Endometrium (tissue), 2 donors: ENCODE measurements at regions not wholly inside any gene's neighbourhood (a gene's known extent, or its start where the extent isn't known, plus 50 kb on each side); places are given as distances from the start of the nearest gene placed in this dataset.

Source experiments
- FAIRE-seq: peaks from 2 replicates; lab custom pipeline; 2012; peaks lifted over from hg19 to GRCh38; lab: Jason Lieb, UNC
- donor health status: control.
- donor health status: control.

DNA sequence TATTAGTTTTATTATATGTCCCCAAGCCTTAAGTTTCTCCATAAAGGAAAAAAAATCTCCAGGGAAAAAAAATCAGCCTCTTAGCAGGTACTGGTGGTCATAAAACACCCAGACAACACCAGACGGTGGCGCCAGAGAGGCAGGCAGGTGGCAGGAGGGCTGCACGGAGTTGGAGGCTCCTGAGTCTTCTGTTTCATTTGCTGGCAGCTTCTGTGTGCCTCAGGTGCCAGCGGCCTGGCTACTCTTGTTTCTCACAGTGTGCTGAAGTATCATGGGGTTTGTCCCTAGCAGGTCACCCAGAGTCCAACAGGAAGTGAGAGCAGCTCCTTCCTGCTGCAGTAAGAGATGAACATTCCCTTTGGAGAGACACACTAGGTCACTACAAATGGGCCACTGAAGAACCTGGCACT is 123.3 kb upstream of the GADD45A start:
- FAIRE-seq: no peak

DNA sequence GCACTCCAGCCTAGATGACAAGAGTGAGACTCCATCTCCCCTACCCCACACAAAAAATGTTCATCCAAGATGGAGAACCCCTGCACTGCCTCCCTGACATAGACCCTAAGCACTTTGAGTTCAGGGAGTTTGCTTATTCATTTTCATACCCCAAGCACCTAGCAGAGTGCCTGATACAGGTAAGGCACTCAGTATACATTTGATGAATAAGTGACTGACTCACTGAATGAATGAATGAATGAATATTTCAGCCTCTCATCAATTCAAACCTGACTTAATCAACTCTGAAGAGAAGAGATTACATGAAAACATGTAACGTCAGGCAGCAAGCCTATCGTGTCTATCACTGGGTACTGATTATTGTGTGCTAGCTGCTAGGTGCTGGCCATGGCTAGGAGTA is 121.3 kb upstream of the GADD45A start:
- no peak for FAIRE-seq

DNA sequence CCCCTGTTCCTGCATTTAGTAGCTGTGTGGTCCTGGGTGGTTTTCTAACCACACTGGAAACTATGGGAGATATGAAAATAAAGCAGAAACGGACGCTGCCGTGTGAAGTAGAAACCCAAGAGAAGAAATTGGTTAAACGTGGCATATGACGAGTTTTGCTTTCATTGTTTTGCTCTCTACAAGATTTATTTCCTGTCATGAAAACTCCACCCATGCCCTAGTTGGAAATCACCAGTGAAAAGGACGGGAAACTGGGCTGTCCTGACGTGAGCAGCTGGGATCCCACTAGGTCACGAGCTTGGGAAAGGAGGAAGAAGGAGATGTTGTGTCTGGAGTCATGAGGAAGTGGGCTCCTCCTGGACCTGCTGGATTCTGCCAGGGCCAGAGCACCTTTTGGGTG is 120.8 kb upstream of the GADD45A start:
- no peak for FAIRE-seq

DNA sequence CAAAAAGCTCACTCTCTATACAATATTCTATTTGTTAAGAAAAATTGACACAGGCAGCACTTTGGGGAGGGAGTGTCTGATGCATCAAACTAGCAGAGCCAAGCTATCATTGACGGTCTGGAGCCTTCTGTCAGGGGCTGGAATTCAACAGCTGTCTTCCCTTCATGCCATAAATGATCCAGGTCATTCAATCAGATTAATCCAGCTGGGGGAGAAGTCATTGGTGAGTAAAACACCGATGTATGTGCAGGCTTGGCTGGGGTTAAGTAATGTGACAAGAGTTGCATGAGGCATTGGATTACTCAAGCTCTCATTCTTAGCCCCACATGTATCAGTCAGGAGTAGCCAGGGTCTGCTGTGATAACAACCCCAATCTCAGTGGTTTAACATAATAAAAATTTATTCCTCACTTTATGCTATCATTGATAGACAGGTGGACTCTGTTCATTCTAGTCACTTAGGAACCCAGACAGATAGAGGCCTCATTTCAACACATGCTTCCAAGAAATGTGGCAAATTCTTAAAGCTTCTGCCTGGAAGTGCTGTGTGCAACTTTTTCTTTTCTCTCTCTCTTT is 118.1 kb upstream of the GADD45A start:
- no peak for FAIRE-seq

DNA sequence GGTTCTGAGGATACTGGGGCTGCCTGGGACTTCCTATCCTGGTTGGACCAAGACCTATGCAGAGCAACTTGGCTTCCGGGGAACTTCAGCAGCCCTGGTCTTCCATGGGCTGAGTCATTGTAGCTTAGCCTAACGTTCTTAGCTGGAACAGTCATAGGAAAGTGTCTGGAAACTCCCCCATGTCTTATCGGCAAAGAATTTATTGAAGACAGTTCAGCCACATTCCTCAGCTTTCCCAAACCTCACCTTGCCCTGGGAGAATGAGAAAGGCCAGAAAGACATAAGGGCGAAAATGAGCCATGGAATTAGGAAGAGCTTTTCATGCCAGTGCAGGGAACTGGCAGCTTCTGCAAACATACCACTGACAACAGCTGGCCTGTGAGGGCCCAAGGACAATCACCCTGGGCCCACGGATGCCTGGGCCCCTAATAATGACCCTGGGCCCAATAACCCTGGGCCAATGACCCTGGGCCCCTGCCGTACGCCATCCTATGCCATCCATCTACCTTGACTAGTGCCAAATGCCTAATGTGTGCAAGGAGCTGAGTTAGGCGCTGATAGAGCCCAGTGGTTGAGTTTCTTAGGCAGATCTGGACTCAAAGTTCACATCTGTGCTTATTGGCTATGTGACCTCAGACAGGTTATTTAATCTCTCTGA is 114.4 kb upstream of the GADD45A start:
- FAIRE-seq: no peak

DNA sequence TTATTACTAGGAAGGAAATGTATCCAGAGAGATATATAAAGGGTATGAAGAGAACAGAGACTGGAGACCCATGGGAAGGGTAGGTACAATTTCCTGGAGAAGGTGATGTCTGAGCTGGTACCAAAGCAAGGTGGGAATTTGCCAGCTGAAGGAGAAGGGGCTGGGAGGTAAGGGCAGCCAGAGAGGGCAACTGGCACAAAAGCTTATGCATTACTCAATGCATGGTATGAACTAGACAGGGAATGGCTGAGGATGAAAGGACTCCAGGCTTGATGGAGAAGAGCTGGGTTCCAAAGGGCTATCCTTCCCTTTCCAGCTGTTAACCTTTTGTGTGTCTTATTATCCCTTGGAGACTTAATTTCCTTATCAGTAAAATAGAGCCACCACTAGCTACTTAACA is 113.6 kb upstream of the GADD45A start:
- no peak for FAIRE-seq

DNA sequence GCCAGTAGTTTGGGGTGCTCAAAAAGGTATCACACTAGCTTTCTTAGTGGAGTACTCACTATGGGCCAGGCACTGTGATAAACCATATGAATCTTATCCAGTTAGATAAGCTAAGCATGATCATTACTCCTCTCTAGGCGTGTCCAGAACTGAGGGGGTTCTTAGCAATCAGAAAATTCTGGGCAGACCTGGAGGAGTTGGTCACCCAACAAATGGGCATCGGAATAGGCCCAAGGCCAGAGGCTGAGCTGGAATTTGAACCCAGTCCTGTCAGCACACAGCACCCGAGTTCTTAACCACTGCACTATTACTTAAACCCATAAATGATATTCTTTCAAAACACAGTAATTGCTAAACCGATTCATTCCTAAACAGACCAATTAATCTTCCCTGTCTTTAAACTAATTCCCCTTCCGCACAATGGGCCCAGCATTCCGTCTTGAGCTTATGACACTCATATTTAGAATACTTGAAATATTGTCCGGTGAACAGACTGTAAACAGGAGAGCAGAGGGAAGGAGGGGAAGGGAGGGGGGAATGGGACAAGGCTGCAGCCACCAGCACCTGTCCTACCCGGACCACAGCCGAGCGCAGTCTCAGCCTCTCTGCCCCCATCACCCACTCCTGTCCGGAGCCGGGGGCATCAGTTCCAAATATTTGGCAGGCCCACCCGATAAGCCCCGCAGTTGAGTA is 113.0 kb upstream of the GADD45A start:
- no peak for FAIRE-seq

DNA sequence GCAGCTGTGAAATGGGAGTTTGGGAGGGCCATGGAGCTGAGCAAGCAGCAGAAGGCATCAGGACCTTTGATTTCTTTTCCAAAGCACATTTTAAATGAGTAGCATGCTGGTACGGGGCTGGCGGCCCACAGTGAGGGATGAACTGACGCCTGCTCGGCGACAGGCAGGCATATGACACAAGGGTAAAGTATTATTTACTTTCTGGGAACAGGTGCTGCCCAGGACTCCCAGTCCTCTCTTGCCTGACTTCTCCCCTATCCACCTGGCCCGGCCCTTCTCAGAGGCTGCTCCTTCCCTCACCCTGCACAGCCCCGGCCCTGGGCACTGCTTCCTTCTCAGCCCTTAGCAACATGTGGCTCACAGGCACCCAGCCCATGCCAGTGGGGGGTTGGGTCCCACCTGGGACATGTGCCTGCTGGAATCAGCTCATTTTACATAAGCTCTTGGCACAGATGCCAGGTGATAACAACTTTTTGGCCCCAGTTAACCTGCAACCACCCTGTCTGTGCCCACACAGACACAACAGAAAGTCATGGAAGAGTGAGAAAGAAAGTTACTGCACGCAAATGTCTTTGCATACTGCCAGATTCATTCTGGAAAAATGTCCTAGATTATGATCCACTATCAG is 112.3 kb upstream of the GADD45A start:
- no peak for FAIRE-seq

DNA sequence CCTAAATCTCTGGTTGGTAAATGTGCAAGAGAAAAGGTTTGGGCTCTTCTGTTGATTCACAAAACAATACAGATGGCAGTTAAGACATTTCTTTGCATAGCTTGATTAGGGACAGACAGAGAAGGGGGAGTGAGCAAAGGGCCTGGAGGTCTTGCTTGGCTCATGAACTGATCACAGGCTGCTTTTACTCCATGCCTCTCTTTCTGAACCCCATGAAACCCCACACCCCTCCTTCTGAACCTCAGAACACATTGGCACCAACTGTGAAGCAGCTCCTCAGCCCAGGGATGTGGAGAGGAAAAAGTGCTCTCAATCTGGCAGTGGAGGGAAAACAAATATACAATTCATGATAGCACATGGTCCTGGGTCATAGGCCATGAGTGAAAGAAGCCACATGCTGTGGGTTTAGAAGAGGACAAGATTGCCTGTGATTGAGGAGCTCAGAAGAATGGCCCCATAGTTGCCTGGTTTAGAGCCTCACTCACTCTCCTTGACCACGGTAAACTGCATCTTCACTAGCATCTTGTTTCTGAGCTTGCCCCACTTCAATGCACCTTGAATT is 111.6 kb upstream of the GADD45A start:
- FAIRE-seq: no peak

DNA sequence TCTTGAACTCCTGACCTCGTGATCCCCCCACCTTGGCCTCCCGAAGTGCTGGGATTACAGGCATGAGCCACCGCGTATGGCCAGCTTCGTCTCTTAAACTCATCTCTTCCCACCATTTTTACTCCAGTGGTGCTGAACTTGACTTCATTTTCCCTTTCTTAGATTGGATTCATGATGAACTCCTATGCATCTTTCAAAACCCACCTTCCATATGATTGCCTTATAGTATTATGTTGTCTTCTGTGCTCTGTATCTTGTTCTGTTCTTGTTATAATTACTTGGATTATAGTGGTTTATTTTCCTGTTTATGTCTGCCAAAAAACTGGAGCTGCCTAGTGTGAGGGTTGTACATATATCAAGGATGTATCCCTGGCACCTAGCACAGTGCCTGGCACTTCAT is 110.8 kb upstream of the GADD45A start:
- no peak for FAIRE-seq

DNA sequence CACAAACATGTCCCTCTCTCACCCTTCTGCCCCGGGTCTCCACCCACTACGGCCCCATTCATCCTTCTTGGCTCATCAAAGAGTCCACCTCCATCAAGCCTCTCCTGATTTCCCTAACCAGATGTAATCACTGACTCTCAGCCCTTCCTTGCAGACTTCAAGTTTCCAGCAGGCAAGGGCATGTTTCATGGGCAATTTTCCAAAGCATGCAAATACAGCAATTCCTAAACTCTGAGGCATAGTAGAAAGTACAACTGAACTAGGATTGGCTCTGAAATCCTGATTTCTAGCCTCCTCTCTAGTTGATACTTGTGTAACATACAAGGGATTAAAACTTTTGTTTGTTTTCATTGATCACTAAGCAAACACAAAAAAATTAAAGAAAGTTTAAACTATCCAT is 109.1 kb upstream of the GADD45A start:
- FAIRE-seq: no peak

DNA sequence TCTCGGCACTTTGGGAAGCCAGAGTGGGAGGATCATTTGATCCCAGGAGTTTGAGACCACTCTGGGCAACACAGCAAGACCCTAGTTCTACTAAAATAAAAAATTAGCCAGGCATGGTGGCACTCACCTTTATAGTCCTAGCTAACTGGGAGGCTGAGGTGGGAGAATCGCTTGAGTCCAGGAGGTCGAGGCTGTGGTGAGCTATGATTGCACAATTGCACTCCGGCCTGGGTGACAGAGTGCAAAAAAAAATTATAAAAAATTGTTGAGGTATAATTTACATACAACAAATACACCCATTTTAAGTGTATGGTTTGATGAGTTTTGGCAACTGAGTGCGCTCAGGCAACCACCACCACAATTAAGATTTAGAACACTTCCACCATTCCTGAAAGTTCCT is 108.5 kb upstream of the GADD45A start:
- FAIRE-seq: no peak

DNA sequence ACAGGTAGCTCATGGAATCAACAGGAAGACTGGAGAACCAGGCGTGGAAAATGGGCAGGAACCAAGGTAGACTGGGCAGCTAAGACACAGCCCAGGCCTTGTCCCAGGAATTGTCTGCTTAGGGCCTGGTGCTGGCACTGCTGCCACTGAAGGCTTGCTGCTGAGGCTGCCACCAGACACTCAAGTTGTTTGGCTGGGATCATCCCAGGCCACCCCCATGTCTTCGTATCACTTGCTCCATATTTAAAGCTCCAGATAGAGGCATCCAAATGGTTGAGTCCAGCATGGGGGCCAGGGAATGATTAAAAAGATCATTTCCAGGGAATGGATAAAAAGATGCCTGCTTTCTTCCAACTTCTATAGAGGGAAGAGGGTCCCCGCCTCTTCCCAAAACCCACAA is 107.4 kb upstream of the GADD45A start:
- no peak for FAIRE-seq

DNA sequence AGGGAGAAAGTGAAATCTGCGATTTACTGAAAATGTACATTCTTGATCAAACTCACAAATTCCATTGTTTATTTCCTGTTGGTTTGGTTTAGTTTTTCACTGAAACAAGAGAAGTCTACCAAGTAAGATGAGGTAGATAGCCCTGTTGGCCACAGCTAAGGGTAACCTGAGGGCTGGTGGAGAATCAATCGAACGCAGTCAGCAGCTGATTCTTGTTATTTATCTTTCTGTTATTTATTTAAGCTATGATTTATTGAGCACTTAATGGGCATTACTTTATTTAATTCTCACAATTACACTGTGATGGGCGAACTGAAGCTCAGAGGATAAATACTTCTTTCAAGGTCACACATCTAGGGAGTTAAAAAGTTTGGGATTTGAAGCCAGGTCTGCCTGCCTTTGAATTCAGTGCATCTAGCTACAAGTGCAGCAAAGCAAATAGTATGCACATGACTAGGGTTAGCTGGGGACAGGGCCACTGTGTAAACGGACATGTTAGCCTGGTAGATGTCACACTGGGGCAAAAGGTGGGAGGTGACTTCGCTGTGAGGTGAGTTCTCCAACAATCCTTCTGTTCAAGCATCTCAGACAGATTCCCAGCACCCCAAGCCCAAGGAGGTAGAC is 106.5 kb upstream of the GADD45A start:
- FAIRE-seq: no peak

DNA sequence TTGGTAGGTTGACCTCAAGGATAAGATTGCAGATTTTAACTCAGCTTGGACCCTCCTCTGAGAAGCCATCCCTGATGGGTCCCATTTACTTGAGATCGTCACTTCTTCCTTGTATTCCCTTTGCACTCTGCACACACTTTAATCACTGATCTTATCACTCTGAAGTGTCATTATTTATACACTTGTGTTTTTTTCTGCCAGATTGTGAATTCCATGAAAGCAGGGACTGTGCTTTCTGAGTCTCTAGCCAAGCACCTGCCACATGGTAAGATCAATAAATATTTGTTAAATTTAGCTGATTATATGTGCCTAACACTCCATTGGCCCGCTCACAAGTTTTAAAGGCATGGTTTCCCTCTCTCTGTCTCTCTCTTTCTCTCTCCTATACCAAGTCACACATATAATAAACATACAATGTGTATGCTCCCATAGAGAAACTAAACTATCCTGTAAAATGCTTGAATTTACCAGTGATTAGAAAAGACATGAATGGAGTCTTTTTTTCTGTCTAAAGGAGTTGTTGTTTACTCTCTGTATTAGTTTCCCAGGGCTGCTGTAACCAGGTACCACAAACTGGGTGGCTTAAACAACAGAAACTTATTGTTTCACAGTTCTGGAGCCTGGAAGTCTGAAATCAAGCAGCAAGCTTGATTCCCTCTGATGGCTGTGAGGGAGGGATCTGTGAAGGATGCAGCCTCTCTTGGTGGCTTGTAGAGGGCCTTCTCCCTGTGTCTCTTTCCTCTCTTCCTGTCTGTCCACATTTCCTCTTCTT is 105.2 kb upstream of the GADD45A start:
- no peak for FAIRE-seq

DNA sequence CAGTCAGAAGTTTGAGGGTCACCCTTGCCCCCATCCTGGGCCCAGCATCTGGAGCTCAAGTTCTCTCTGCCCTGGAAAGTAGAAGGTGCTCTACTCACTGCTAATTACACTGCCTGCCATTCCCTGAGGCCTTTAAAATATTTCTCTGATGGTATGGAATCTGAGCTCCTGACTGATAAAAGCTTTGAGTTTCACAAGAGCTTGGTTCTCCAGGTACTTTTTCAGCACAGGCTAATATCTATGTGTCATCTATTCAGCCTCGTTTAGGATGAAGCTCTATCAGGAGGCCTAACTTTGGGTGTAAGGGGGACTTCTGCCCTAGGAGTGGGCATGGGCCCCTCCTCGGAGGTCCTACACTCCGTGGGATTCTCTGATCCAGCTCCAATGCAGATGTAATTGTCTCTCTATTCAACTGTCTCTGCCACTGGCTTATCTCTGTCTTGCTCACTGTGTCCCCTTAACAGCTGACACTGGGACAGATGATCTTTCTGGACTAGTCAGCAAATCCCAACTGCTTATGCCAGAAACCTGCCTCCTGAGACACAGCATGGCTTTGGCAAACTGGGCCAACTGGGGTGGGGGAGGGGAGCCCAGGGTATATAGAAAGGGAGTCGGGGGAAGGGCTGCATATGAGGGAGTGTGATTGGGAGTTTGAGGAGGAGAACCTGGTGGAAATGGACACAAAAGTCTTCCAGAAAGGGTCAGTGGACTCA is 104.2 kb upstream of the GADD45A start:
- FAIRE-seq: no peak

DNA sequence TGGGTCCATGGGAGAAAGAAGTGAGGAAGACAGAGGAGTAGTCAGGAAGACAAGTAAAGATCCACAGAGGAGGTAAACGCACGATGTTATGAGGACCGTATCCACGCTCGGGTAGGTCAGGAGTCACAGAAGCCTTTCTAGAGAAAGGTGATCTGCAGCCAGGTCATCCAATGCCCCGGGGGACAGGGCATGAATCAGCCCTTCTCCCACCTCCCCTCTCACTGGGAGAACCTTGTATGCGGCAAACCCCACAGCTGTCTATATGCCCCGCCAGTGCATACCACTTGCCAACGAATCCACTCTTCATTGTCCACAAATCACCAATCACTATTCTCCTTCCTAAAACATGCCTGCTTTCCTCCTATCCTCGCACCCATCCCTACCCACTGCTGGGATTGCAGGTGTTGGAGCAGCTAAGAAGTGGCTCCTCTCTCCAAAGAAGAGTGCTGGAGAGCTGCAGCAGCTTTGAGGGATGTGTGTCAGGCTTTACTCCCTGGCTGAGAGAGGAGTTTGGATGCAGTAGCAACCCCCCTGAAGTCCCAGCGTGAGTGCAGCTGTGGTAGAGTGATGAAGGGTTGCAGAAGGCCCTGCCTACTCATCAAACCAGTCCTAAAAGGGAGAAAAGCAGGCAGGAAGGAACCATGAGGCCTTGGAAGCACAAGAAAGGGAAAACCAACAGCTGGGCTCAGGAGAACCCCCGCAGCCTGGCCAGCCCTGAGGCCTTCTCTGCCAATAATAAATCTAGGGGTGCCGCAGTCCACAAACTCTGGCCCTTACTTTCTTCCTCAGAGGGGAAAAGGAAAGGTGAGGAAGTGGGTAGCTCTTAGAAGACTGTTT is 102.2 kb upstream of the GADD45A start:
- no peak for FAIRE-seq

DNA sequence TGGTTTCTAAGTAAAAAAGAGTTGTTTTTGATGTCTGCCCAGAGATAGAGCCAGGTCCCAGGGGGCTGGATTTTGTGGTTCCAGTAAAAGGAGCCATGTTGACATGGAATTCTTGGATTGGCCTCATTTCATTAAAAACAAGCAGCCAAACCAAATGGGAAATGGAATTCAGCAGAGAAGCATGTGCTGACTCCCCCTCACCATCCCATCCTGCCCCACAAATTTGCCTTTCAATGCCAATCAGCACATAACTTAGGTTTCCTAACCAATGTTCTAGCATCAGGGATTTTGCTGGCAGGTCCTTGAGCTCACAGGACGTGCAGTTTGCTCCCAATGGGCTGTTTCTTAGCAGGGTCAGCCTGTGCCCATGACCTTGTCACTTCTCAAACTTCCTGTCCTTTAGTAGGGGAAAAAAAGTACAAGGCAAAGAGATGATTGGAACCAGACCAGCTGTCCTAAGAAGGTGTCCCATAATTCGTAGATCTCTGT is 101.5 kb upstream of the GADD45A start:
- FAIRE-seq: no peak

DNA sequence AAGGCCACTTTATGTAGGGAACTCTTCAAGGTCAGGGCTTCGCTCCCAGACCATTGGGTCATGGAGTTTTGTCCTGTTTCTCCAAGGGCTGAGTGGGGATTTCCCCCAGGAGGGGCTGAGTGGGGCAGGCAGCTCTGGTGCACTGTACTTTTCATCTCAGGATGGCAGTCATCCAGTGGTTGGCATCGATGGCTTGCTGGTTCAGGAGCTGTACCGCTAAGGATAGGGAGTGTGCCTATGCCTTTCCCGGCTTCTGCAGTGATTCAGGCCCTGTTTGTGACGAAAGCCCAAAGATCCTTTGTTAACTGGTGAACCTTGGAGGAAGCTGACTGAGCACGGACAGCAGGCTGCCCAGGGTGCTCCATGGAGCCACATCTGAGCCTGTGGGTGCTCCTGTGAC is 100.1 kb upstream of the GADD45A start:
- no peak for FAIRE-seq

DNA sequence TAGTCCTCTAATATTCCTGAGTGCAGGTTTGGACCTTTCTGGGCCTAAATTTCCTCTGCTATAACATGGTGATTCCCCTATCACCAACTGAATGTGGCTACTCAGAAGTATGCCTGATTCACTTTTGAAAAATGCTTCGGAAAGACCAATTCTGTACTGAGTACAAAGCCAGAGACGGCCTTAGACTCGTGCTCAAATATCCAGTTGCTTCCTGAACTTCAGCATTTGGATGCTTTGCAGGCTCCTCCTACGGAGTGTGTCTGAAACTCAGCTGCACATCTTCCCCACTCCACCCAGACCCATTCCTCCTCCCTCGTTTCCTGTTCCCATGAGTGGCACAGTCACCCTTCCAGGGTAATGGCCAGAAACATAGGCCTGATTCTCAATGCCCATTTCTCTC is 98.4 kb upstream of the GADD45A start:
- no peak for FAIRE-seq
